ENCODE measurements at regions not wholly inside any gene's neighbourhood (a gene's known extent, or its start where the extent isn't known, plus 50 kb on each side); places are given as distances from the start of the nearest gene placed in this dataset.

DNA sequence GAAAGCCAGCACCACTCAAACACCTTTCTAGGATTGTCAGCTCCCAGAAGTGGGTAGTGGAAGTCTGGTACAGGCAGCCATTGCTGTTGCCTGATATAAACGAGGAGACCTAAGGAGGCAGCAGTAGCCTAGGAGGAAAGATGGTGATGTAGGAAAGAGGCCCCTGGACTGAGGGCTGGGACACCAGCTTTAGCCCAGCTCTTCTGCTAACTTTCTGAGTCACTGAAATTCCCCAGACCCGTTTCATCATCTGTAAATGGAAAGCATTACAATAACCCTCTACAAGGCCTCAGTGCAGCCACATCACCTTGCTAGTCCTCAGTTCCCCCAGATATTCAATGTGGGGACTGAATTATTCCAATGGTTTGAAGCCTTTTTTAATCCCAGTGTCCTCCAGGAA lies 336.5 kb downstream of the TNS1 start:
- Histone ChIP-seq H3K9me3 (ENCODE audit: control insufficient read depth in 5 of 5, low read length in 5 of 5) (no peaks in the 10 kb centered on the region), H3K27me3 (ENCODE audit: control insufficient read depth in 5 of 5, insufficient read depth in 4 of 5, low read length in 5 of 5) (no peaks in the 10 kb centered on the region), H3K36me3 (ENCODE audit: control insufficient read depth in 5 of 5, insufficient read depth in 5 of 5, low read length in 5 of 5) (no peaks in the 10 kb centered on the region), H3K27ac (ENCODE audit: low read depth, low read length) (no peak overlapping the region), H3K9ac (ENCODE audit: low read length in 5 of 5) (no peak overlapping the region), H3K4me1 (ENCODE audit: control insufficient read depth in 5 of 5, insufficient read depth in 5 of 5, low read length in 5 of 5) (peaks cover 4 to 29% (median 25%) of the 10 kb centered on the region in 5 donors), H3K4me3 (ENCODE audit: low read depth in 1 of 5, low read length in 5 of 5) (no peak overlapping the region)

DNA sequence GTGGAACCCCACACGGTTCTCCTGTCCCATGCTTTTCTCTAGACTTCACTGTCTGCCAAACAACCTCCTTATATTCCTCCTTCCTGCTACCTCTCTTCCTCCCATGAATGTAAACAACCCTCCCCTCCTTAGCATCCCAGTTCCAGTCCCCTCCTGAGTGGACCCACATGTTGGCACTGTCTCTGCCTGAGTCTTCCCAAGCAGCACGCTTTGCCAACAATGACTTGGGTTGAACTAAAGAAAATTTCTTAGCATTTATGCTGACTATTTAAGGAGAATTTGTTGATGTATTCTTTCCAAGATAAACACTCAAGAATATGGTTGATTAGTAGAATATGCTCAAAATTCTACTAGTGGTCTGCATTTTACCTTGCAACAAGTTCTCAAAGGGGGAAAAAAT lies 338.0 kb downstream of the TNS1 start:
- Histone ChIP-seq H3K27ac (ENCODE audit: low read depth, low read length) (no peak overlapping the region), H3K36me3 (ENCODE audit: control insufficient read depth in 5 of 5, insufficient read depth in 5 of 5, low read length in 5 of 5) (peaks cover 0 to 4% (median 0%) of the 10 kb centered on the region in 5 donors), H3K4me1 (ENCODE audit: control insufficient read depth in 5 of 5, insufficient read depth in 5 of 5, low read length in 5 of 5) (peaks cover 4 to 37% (median 22%) of the 10 kb centered on the region in 5 donors), H3K4me3 (ENCODE audit: low read depth in 1 of 5, low read length in 5 of 5) (no peak overlapping the region), H3K9ac (ENCODE audit: low read length in 5 of 5) (no peak overlapping the region), H3K27me3 (ENCODE audit: control insufficient read depth in 5 of 5, insufficient read depth in 4 of 5, low read length in 5 of 5) (no peaks in the 10 kb centered on the region), H3K9me3 (ENCODE audit: control insufficient read depth in 5 of 5, low read length in 5 of 5) (no peaks in the 10 kb centered on the region)

DNA sequence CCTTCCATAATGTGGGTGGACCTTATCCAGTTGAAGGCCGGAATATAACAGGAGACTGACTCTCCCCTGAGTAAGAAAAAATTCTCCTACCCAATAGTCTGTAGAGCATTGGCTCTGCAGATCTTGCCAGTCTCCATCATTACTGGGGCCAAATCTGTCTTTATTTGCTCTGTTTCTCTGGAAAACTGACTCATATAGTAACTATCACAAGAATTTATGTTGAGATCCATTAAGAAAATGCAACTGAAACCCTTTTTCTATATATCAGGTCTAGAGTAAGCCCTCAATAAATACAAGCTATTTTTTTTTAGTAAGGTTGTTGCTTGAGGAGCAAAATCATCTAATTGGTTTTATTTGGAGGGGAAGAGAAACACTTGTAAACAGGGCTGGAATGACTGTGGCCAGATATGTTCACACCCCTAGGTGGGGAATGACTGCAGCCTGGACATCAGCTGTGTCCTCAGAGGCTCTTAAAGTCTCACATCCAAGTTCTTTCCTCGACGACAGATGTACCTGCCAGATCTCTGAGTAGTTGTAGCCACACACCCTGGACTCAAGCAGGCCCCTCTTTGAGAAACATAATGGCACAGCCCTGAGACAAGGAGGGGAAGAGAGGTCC lies 339.7 kb downstream of the TNS1 start:
- Histone ChIP-seq H3K27ac (ENCODE audit: low read depth, low read length) (no peak overlapping the region), H3K4me1 (ENCODE audit: control insufficient read depth in 5 of 5, insufficient read depth in 5 of 5, low read length in 5 of 5) (peaks cover 4 to 34% (median 22%) of the 10 kb centered on the region in 5 donors), H3K4me3 (ENCODE audit: low read depth in 1 of 5, low read length in 5 of 5) (no peak overlapping the region), H3K27me3 (ENCODE audit: control insufficient read depth in 5 of 5, insufficient read depth in 4 of 5, low read length in 5 of 5) (no peaks in the 10 kb centered on the region), H3K9me3 (ENCODE audit: control insufficient read depth in 5 of 5, low read length in 5 of 5) (no peaks in the 10 kb centered on the region), H3K36me3 (ENCODE audit: control insufficient read depth in 5 of 5, insufficient read depth in 5 of 5, low read length in 5 of 5) (peaks cover 0 to 6% (median 2%) of the 10 kb centered on the region in 5 donors), H3K9ac (ENCODE audit: low read length in 5 of 5) (no peak overlapping the region)

DNA sequence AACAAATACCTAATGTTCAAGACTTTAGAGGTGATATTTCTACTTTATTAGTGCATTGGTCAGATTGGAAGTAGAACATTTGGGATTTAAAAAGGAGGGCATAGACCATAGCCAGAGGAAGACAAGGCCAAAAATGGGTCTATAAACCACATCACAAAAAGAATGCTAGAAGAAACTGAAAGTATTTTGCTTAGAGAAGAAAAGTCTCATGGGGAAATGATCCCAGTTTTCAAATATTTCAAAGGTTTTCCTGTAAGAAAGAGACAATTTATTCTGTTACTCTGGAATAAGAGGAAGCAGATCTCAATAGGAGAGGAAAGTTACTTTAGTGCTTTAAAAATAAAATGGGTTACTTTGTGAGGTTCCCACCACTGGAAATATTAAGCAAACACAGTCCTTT lies 341.4 kb downstream of the TNS1 start:
- no peaks in the 10 kb centered on the region for H3K9me3 ChIP-seq (ENCODE audit: control insufficient read depth in 5 of 5, low read length in 5 of 5)
- H3K4me3 ChIP-seq (ENCODE audit: low read depth in 1 of 5, low read length in 5 of 5), result no peak overlapping the region
- peak overlapping the region; percentile 22 for H3K27ac ChIP-seq (ENCODE audit: low read depth, low read length)
- peaks cover 0 to 6% (median 2%) of the 10 kb centered on the region in 5 donors for H3K36me3 ChIP-seq (ENCODE audit: control insufficient read depth in 5 of 5, insufficient read depth in 5 of 5, low read length in 5 of 5)
- H3K27me3 ChIP-seq (ENCODE audit: control insufficient read depth in 5 of 5, insufficient read depth in 4 of 5, low read length in 5 of 5), result no peaks in the 10 kb centered on the region
- peak overlapping the region in 1 of 5 donors; percentile 68 for H3K9ac ChIP-seq (ENCODE audit: low read length in 5 of 5)
- H3K4me1 ChIP-seq (ENCODE audit: control insufficient read depth in 5 of 5, insufficient read depth in 5 of 5, low read length in 5 of 5), result peaks cover 4 to 18% (median 12%) of the 10 kb centered on the region in 5 donors

DNA sequence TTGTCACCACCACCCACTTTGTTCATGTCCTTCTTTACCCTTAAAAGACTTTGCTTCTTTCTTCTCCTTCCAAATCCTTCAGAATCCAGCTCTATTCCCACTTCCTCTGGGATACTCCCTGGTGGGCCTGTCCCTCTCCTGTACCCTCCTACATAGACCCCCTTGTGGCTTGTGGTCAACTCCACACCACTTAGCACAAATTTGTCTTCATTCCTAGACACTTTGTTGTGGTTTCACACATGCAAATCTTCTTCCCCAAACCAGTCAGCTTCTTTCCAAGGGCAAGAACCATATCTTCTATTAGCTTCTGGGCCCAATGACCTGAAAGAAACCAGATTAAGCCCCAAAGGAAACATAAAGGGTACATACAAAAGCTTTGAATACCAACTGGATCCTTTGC lies 342.4 kb downstream of the TNS1 start:
- Histone ChIP-seq H3K4me1 (ENCODE audit: control insufficient read depth in 5 of 5, insufficient read depth in 5 of 5, low read length in 5 of 5) (peaks cover 4 to 17% (median 12%) of the 10 kb centered on the region in 5 donors), H3K9me3 (ENCODE audit: control insufficient read depth in 5 of 5, low read length in 5 of 5) (no peaks in the 10 kb centered on the region), H3K27ac (ENCODE audit: low read depth, low read length) (no peak overlapping the region), H3K9ac (ENCODE audit: low read length in 5 of 5) (no peak overlapping the region), H3K27me3 (ENCODE audit: control insufficient read depth in 5 of 5, insufficient read depth in 4 of 5, low read length in 5 of 5) (no peaks in the 10 kb centered on the region), H3K4me3 (ENCODE audit: low read depth in 1 of 5, low read length in 5 of 5) (no peak overlapping the region), H3K36me3 (ENCODE audit: control insufficient read depth in 5 of 5, insufficient read depth in 5 of 5, low read length in 5 of 5) (peaks cover 0 to 6% (median 2%) of the 10 kb centered on the region in 5 donors)

DNA sequence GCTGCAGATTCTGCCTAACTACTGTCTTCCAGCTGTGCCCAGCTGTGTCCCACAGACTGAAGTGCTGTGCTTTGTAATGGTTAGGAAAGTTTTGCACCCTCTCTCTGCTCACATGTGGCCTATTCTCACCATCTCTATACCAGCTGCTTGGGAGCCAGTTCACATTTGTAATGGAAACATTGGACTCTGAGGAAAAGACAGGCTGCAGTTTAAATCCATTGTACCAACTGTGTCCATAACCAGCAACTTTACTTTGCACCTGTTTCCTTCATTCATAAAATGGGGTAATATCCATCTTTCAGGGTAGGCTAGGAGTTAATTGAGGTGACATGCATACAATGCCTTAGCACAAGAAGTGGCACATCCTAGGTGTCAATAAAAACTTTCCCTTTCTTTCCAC lies 344.0 kb downstream of the TNS1 start:
- Histone ChIP-seq H3K9me3 (ENCODE audit: control insufficient read depth in 5 of 5, low read length in 5 of 5) (no peaks in the 10 kb centered on the region), H3K4me1 (ENCODE audit: control insufficient read depth in 5 of 5, insufficient read depth in 5 of 5, low read length in 5 of 5) (peaks cover 4 to 17% (median 12%) of the 10 kb centered on the region in 5 donors), H3K4me3 (ENCODE audit: low read depth in 1 of 5, low read length in 5 of 5) (no peak overlapping the region), H3K27ac (ENCODE audit: low read depth, low read length) (no peak overlapping the region), H3K36me3 (ENCODE audit: control insufficient read depth in 5 of 5, insufficient read depth in 5 of 5, low read length in 5 of 5) (peaks cover 0 to 6% (median 2%) of the 10 kb centered on the region in 5 donors), H3K9ac (ENCODE audit: low read length in 5 of 5) (no peak overlapping the region), H3K27me3 (ENCODE audit: control insufficient read depth in 5 of 5, insufficient read depth in 4 of 5, low read length in 5 of 5) (no peaks in the 10 kb centered on the region)

DNA sequence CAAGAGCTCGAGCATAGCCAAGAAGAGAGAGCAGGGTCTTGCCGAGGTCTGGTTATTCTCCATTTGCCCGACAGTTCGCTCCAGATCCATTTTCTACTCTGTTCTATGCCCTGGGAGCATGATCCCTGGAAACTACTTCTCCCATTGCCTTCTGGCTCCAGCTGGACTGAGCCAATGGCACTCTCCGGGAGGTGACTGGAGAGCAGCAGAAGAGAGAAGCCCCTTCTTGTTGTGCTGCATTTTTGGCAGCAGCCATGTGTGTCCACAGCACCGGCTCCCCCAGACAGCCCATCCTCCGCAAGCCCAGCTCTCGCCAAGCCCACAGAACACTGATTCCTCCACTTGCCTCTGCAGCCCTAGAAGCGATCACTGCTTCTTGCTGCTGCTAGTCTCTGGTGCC lies 345.5 kb downstream of the TNS1 start:
- H3K36me3 ChIP-seq (ENCODE audit: control insufficient read depth in 5 of 5, insufficient read depth in 5 of 5, low read length in 5 of 5), result peaks cover 0 to 6% (median 2%) of the 10 kb centered on the region in 5 donors
- H3K27ac ChIP-seq (ENCODE audit: low read depth, low read length), result no peak overlapping the region
- H3K4me3 ChIP-seq (ENCODE audit: low read depth in 1 of 5, low read length in 5 of 5), result no peak overlapping the region
- no peaks in the 10 kb centered on the region for H3K9me3 ChIP-seq (ENCODE audit: control insufficient read depth in 5 of 5, low read length in 5 of 5)
- H3K4me1 ChIP-seq (ENCODE audit: control insufficient read depth in 5 of 5, insufficient read depth in 5 of 5, low read length in 5 of 5), result peaks cover 8 to 27% (median 22%) of the 10 kb centered on the region in 5 donors
- H3K9ac ChIP-seq (ENCODE audit: low read length in 5 of 5), result no peak overlapping the region
- no peaks in the 10 kb centered on the region for H3K27me3 ChIP-seq (ENCODE audit: control insufficient read depth in 5 of 5, insufficient read depth in 4 of 5, low read length in 5 of 5)

DNA sequence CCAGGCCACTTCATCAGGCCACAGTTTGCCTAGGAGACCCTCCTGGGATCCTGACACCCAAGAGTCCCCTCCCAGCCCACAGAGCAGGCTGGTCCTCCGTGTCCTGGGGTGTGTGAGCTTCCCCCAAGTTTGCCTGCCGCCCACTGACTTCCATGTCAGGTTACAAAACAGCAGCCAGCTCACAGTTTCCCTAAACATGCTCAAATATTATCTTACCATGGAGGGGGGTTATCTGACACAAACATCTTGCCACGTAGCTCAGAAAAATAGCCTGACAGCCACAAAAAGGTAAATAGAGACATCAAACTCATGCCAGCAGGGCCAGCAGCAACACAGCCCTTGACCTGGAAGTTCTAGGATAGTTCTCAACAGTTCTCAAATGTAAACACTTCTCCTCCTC lies 346.5 kb downstream of the TNS1 start:
- H3K9ac ChIP-seq (ENCODE audit: low read length in 5 of 5), result no peak overlapping the region
- no peaks in the 10 kb centered on the region for H3K27me3 ChIP-seq (ENCODE audit: control insufficient read depth in 5 of 5, insufficient read depth in 4 of 5, low read length in 5 of 5)
- no peak overlapping the region for H3K27ac ChIP-seq (ENCODE audit: low read depth, low read length)
- no peak overlapping the region for H3K4me3 ChIP-seq (ENCODE audit: low read depth in 1 of 5, low read length in 5 of 5)
- H3K9me3 ChIP-seq (ENCODE audit: control insufficient read depth in 5 of 5, low read length in 5 of 5), result no peaks in the 10 kb centered on the region
- peaks cover 0 to 6% (median 2%) of the 10 kb centered on the region in 5 donors for H3K36me3 ChIP-seq (ENCODE audit: control insufficient read depth in 5 of 5, insufficient read depth in 5 of 5, low read length in 5 of 5)
- peaks cover 4 to 20% (median 13%) of the 10 kb centered on the region in 5 donors for H3K4me1 ChIP-seq (ENCODE audit: control insufficient read depth in 5 of 5, insufficient read depth in 5 of 5, low read length in 5 of 5)

DNA sequence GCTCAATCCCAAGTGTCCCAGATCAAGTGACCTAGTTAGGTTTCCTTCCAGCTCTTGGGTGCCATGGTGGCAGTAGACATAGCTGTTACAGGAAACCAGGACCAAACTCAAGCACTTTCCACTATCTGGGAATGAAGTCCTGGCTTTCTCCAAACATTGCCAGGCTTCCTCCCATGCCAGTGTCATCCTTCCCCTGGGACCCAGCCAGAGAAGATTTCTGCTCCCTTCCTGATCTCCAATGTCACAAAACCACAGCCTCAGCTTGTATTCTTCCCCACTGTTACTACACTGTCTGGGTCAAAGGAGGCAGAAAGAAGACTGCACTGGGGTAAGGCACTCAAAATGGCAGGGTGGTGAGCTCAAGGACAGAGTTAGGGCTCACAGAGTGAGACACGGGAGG lies 347.1 kb downstream of the TNS1 start:
- Histone ChIP-seq H3K4me1 (ENCODE audit: control insufficient read depth in 5 of 5, insufficient read depth in 5 of 5, low read length in 5 of 5) (peaks cover 4 to 18% (median 10%) of the 10 kb centered on the region in 5 donors), H3K27ac (ENCODE audit: low read depth, low read length) (no peak overlapping the region), H3K9me3 (ENCODE audit: control insufficient read depth in 5 of 5, low read length in 5 of 5) (no peaks in the 10 kb centered on the region), H3K27me3 (ENCODE audit: control insufficient read depth in 5 of 5, insufficient read depth in 4 of 5, low read length in 5 of 5) (no peaks in the 10 kb centered on the region), H3K4me3 (ENCODE audit: low read depth in 1 of 5, low read length in 5 of 5) (no peak overlapping the region), H3K36me3 (ENCODE audit: control insufficient read depth in 5 of 5, insufficient read depth in 5 of 5, low read length in 5 of 5) (peaks cover 0 to 6% (median 2%) of the 10 kb centered on the region in 5 donors), H3K9ac (ENCODE audit: low read length in 5 of 5) (no peak overlapping the region)

DNA sequence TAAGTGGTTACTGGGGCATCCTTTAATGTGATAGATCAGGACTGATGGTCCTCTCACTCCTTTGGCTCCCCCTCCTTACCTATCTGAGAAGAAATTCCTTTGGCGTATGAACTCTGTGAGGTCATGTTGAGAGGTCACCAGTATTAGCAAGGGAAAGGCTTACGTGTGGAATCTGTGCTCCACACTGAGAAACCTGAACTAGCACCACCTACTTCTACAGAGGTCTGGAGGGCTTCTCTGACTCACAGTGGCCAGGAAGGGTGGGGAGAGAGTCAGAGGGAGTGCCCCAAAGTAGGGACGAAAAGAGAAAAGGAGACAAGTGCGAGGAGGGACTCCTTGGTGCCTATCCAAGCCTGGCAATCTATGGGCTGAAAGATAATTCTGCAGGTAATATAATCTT lies 348.6 kb downstream of the TNS1 start:
- peaks cover 4 to 21% (median 13%) of the 10 kb centered on the region in 5 donors for H3K4me1 ChIP-seq (ENCODE audit: control insufficient read depth in 5 of 5, insufficient read depth in 5 of 5, low read length in 5 of 5)
- no peak overlapping the region for H3K9ac ChIP-seq (ENCODE audit: low read length in 5 of 5)
- H3K27ac ChIP-seq (ENCODE audit: low read depth, low read length), result peak overlapping the region; percentile 59
- peaks cover 0 to 6% (median 0%) of the 10 kb centered on the region in 5 donors for H3K36me3 ChIP-seq (ENCODE audit: control insufficient read depth in 5 of 5, insufficient read depth in 5 of 5, low read length in 5 of 5)
- H3K9me3 ChIP-seq (ENCODE audit: control insufficient read depth in 5 of 5, low read length in 5 of 5), result no peaks in the 10 kb centered on the region
- H3K4me3 ChIP-seq (ENCODE audit: low read depth in 1 of 5, low read length in 5 of 5), result no peak overlapping the region
- no peaks in the 10 kb centered on the region for H3K27me3 ChIP-seq (ENCODE audit: control insufficient read depth in 5 of 5, insufficient read depth in 4 of 5, low read length in 5 of 5)
